Panc1 (cell line): ENCODE measurements at regions not wholly inside any gene's neighbourhood (a gene's known extent, or its start where the extent isn't known, plus 50 kb on each side); places are given as distances from the start of the nearest gene placed in this dataset.

Source experiments
- ATAC-seq: fragments of 200-7000 bp; cut with Tn5 transposase; 2 replicates; pipeline ENCODE4 v1.9.1; 2020; ENCODE audit warnings: mild to moderate bottlenecking, moderate library complexity
- BruUV-seq: library from RNA; stranded (reverse); fragments of 400-500 nt; replicated peaks from 2 replicates; lab custom pipeline; 2021; lab: Mats Ljungman, UMichigan
- CTCF ChIA-PET: fragments of 300-600 bp; sonication (Branson Sonifier 250); formaldehyde crosslinking; loops from one replicate; lab custom pipeline; 2022; ENCODE audit warnings: antibody characterized with exemption; lab: Charles Lee
- POLR2A ChIA-PET: fragments of 300-600 bp; sonication (Branson Sonifier 250); formaldehyde crosslinking; loops from one replicate; lab custom pipeline; 2022; ENCODE audit warnings: antibody characterized with exemption; lab: Charles Lee
- DNase-seq: peaks from one replicate; pipeline ENCODE4 v3.0.0-alpha.2; 2010; ENCODE audit warnings: low read depth, low spot score
- H3K27ac ChIP-seq: 2 replicates; pipeline ENCODE4 v1.5.1; 2011; ENCODE audit warnings: mild to moderate bottlenecking, low read length, inconsistent platforms
- H3K27me3 ChIP-seq: fragments of 200-500 bp; sonication (Bioruptor generic); 2 replicates; pipeline ENCODE4 v1.6.0; 2014; ENCODE audit warnings: low read length, inconsistent platforms; ENCODE audit not compliant: control insufficient read depth, insufficient read depth
- H3K36me3 ChIP-seq: fragments of 200-500 bp; sonication (Bioruptor generic); 2 replicates; pipeline ENCODE4 v1.5.1; 2014; ENCODE audit warnings: inconsistent platforms, mild to moderate bottlenecking, low read length, moderate library complexity; ENCODE audit not compliant: control insufficient read depth, insufficient read depth
- H3K4me1 ChIP-seq: 2 replicates; pipeline ENCODE4 v1.5.1; 2011; ENCODE audit warnings: inconsistent platforms, mild to moderate bottlenecking, low read length, moderate library complexity; ENCODE audit not compliant: control insufficient read depth, insufficient read depth
- H3K4me3 ChIP-seq, 2 experiments: 2 replicates each; pipeline ENCODE4 v1.5.1; 2011 to 2012; ENCODE audit warnings: low read depth in 2 of 2, low read length in 2 of 2, mild to moderate bottlenecking in 2 of 2, inconsistent platforms in 1 of 2, moderate library complexity in 1 of 2
- H3K9me3 ChIP-seq: fragments of 200-500 bp; sonication (Bioruptor generic); 2 replicates; pipeline ENCODE4 v1.5.1; 2014; ENCODE audit warnings: low read depth, mild to moderate bottlenecking, inconsistent platforms, low read length, moderate library complexity; ENCODE audit not compliant: control insufficient read depth, insufficient read depth
- CTCF ChIP-seq: fragments of 450-650 bp; IDR thresholded peaks from 2 replicates; pipeline ENCODE4 v1.5.1; 2017; ENCODE audit warnings: mild to moderate bottlenecking
- POLR2AphosphoS5 ChIP-seq: IDR thresholded peaks from 2 replicates; pipeline ENCODE4 v1.6.1; 2012; ENCODE audit warnings: mild to moderate bottlenecking, low read depth, low read length, moderate library complexity
- REST ChIP-seq, 2 experiments: IDR thresholded peaks; 2 replicates each; pipeline ENCODE4 v1.6.1; 2011 to 2012; ENCODE audit warnings: low read depth in 2 of 2, control low read depth in 1 of 2, low read length in 1 of 2, mild to moderate bottlenecking in 1 of 2, moderate library complexity in 1 of 2; ENCODE audit not compliant: insufficient read depth in 1 of 2
- SIN3A ChIP-seq: IDR thresholded peaks from 2 replicates; pipeline ENCODE4 v1.6.1; 2012; ENCODE audit warnings: low read depth, mild to moderate bottlenecking, low read length, moderate library complexity, borderline replicate concordance; ENCODE audit not compliant: insufficient read depth
- TCF7L2 ChIP-seq: IDR thresholded peaks from 2 replicates; pipeline ENCODE4 v1.6.1; 2011; ENCODE audit warnings: mild to moderate bottlenecking, low read depth, low read length, inconsistent platforms
- in situ Hi-C: cut with HindIII; loops from 2 replicates; pipeline ENCODE4 v1.10.0; 2016; ENCODE audit warnings: low sequenced_read_pairs, low pct_unique_long_range_greater_than_20kb
- intact Hi-C: fragments of 100-400 bp; cut with micrococcal nuclease; formaldehyde crosslinking; loops from one replicate; pipeline ENCODE4 v1.10.0; 2022; ENCODE audit not compliant: unreplicated experiment

GRCh38 chr11:128029219-128029722 lies 558.1 kb downstream of the ETS1 start:
- Histone ChIP-seq H3K4me1 (no peaks in the 10 kb centered on the region), H3K9me3 (no peaks in the 10 kb centered on the region), H3K27me3 (no peaks in the 10 kb centered on the region), H3K27ac (no peak overlapping the region), H3K36me3 (no peaks in the 10 kb centered on the region), H3K4me3 (no peak overlapping the region)
- POLR2A ChIA-PET = no interaction called here
- no peak for TF ChIP-seq POLR2AphosphoS5
- CTCF ChIA-PET = no interaction called here
- ATAC-seq = no peak
- intact Hi-C loops (no loop called here), in situ Hi-C loops (no loop called here)
- DNase-seq = no peak
- no TSS peak for BruUV-seq

- POLR2A ChIA-PET = no interaction called here
- Histone ChIP-seq H3K4me1 (no peaks in the 10 kb centered on the region), H3K27me3 (no peaks in the 10 kb centered on the region), H3K4me3 (no peak overlapping the region), H3K9me3 (no peaks in the 10 kb centered on the region), H3K36me3 (no peaks in the 10 kb centered on the region), H3K27ac (no peak overlapping the region)
- CTCF ChIA-PET = no interaction called here
- ATAC-seq = no peak
- BruUV-seq = no TSS peak
- TF ChIP-seq CTCF = no peak
- no peak for TF ChIP-seq TCF7L2
- no peak for TF ChIP-seq SIN3A
- TF ChIP-seq REST (IDR thresholded peaks at IDR 0.05; ENCODE audit: insufficient read depth in 1 of 2, low read depth in 2 of 2, low read length in 1 of 2) = no peak
- TF ChIP-seq POLR2AphosphoS5 = no peak
- intact Hi-C loops = no loop called here
- DNase-seq = peak; percentile 46
- in situ Hi-C loops = no loop called here
Observed at GRCh38 chr11:128026596-128026995, 560.8 kb downstream of the ETS1 start.

GRCh38 chr11:128022761-128023160 lies 564.6 kb downstream of the ETS1 start:
- TF ChIP-seq TCF7L2 (no peak), REST (IDR thresholded peaks at IDR 0.05; ENCODE audit: insufficient read depth in 1 of 2, low read depth in 2 of 2, low read length in 1 of 2) (no peak), CTCF (no peak)
- ChIA-PET CTCF (no interaction called here), POLR2A (no interaction called here)
- no TSS peak for BruUV-seq
- intact Hi-C loops = no loop called here
- no peaks in the 10 kb centered on the region for H3K9me3 ChIP-seq
- in situ Hi-C loops = no loop called here
- no peak for ATAC-seq
- no peak overlapping the region for H3K4me3 ChIP-seq
- no peaks in the 10 kb centered on the region for H3K4me1 ChIP-seq
- no peaks in the 10 kb centered on the region for H3K36me3 ChIP-seq
- no peak overlapping the region for H3K27ac ChIP-seq
- DNase-seq = no peak
- 0 out of 2 replicates have a peak, but pooled peaks cover 3% of the 10 kb centered on the region for H3K27me3 ChIP-seq
